ENCODE measurements at regions not wholly inside any gene's neighbourhood (a gene's known extent, or its start where the extent isn't known, plus 50 kb on each side); places are given as distances from the start of the nearest gene placed in this dataset.

GRCh38 chr18:46356278-46357033 is 252.3 kb downstream of the HAUS1 start:
- H3K27ac ChIP-seq: no peak overlapping the region
- H3K9me3 ChIP-seq (ENCODE audit: low read depth): no peaks in the 10 kb centered on the region
- H3K79me2 ChIP-seq (ENCODE audit: low read depth): no peaks in the 10 kb centered on the region
- TF ChIP-seq CTCF (IDR thresholded peaks at IDR 0.05) (no peak), EZH2phosphoT487 (IDR thresholded peaks at IDR 0.05) (no peak), EZH2 (IDR thresholded peaks at IDR 0.05) (no peak)
- H3K27me3 Mint-ChIP-seq (ENCODE audit: insufficient read depth, low read depth): peaks cover 4% of the 10 kb centered on the region
- no peak overlapping the region for H3K4me3 ChIP-seq
- H3K36me3 ChIP-seq: no peaks in the 10 kb centered on the region
- H3K27me3 ChIP-seq: no peaks in the 10 kb centered on the region
- no peaks in the 10 kb centered on the region for H3F3A ChIP-seq (ENCODE audit: low read depth)
- H3K9ac ChIP-seq: no peak overlapping the region
- no peak overlapping the region for H3K4me3 Mint-ChIP-seq
- H3K9me3 Mint-ChIP-seq: peaks cover 17% of the 10 kb centered on the region
- peaks cover 17% of the 10 kb centered on the region for H3K4me1 Mint-ChIP-seq
- H2AFZ ChIP-seq (replicated peaks): no peak overlapping the region
- H4K20me1 ChIP-seq (ENCODE audit: low read depth): peaks cover 56% of the 10 kb centered on the region
- H3K27ac Mint-ChIP-seq: no peak overlapping the region
- peaks cover 6% of the 10 kb centered on the region for H3K4me1 ChIP-seq
- H3K36me3 Mint-ChIP-seq: peaks cover 41% of the 10 kb centered on the region
- DNase-seq (ENCODE audit: low spot score): no peak
- H3K4me2 ChIP-seq: no peak overlapping the region

- TF ChIP-seq CTCF (IDR thresholded peaks at IDR 0.05) (no peak), EZH2phosphoT487 (IDR thresholded peaks at IDR 0.05) (no peak), EZH2 (IDR thresholded peaks at IDR 0.05) (no peak)
- DNase-seq (ENCODE audit: low spot score): no peak
- H3K36me3 ChIP-seq: no peaks in the 10 kb centered on the region
- peaks cover 17% of the 10 kb centered on the region for H3K9me3 Mint-ChIP-seq
- H3K4me3 ChIP-seq: no peak overlapping the region
- no peaks in the 10 kb centered on the region for H3K27me3 ChIP-seq
- no peak overlapping the region for H3K9ac ChIP-seq
- H3K79me2 ChIP-seq (ENCODE audit: low read depth): no peaks in the 10 kb centered on the region
- peaks cover 50% of the 10 kb centered on the region for H3K36me3 Mint-ChIP-seq
- H3F3A ChIP-seq (ENCODE audit: low read depth): no peaks in the 10 kb centered on the region
- H3K4me3 Mint-ChIP-seq: no peak overlapping the region
- peaks cover 6% of the 10 kb centered on the region for H3K4me1 ChIP-seq
- no peak overlapping the region for H3K27ac ChIP-seq
- H3K27me3 Mint-ChIP-seq (ENCODE audit: insufficient read depth, low read depth): peaks cover 5% of the 10 kb centered on the region
- no peaks in the 10 kb centered on the region for H3K9me3 ChIP-seq (ENCODE audit: low read depth)
- no peak overlapping the region for H3K4me2 ChIP-seq
- H4K20me1 ChIP-seq (ENCODE audit: low read depth): peaks cover 40% of the 10 kb centered on the region
- H3K27ac Mint-ChIP-seq: peak overlapping the region; percentile 53
- H2AFZ ChIP-seq (replicated peaks): no peak overlapping the region
- peaks cover 20% of the 10 kb centered on the region for H3K4me1 Mint-ChIP-seq
Measured at GRCh38 chr18:46360102-46360699, 256.0 kb downstream of the HAUS1 start.

GRCh38 chr18:46360866-46361265 is 256.7 kb downstream of the HAUS1 start:
- Histone ChIP-seq H3K27ac (no peak overlapping the region), H3K36me3 (no peaks in the 10 kb centered on the region), H3K79me2 (ENCODE audit: low read depth) (no peaks in the 10 kb centered on the region), H3K27me3 (no peaks in the 10 kb centered on the region), H3K4me2 (no peak overlapping the region), H3K4me1 (peaks cover 6% of the 10 kb centered on the region), H3K9ac (no peak overlapping the region), H3K9me3 (ENCODE audit: low read depth) (no peaks in the 10 kb centered on the region), H4K20me1 (ENCODE audit: low read depth) (peaks cover 37% of the 10 kb centered on the region), H2AFZ (replicated peaks) (no peak overlapping the region), H3F3A (ENCODE audit: low read depth) (no peaks in the 10 kb centered on the region), H3K4me3 (no peak overlapping the region)
- H3K27ac Mint-ChIP-seq: peak overlapping the region; percentile 53
- TF ChIP-seq CTCF (IDR thresholded peaks at IDR 0.05) (no peak), EZH2phosphoT487 (IDR thresholded peaks at IDR 0.05) (no peak), EZH2 (IDR thresholded peaks at IDR 0.05) (no peak)
- peaks cover 17% of the 10 kb centered on the region for H3K9me3 Mint-ChIP-seq
- peaks cover 50% of the 10 kb centered on the region for H3K36me3 Mint-ChIP-seq
- H3K4me3 Mint-ChIP-seq: no peak overlapping the region
- no peak for DNase-seq (ENCODE audit: low spot score)
- peaks cover 20% of the 10 kb centered on the region for H3K4me1 Mint-ChIP-seq
- H3K27me3 Mint-ChIP-seq (ENCODE audit: insufficient read depth, low read depth): peaks cover 5% of the 10 kb centered on the region
